Omental fat pad (tissue), 3 donors: ENCODE measurements at regions not wholly inside any gene's neighbourhood (a gene's known extent, or its start where the extent isn't known, plus 50 kb on each side); places are given as distances from the start of the nearest gene placed in this dataset.
A peak's percentile ranks its signal among the peaks of the same experiment; 100 is the strongest.

ENCODE experiments used
- ATAC-seq: fragments of 150-250 bp; one replicate; pipeline ENCODE4 v1.9.1; 2016; ENCODE audit warnings: mild to moderate bottlenecking, moderate library complexity; ENCODE audit not compliant: low FRiP score
- DNase-seq: peaks from one replicate; pipeline ENCODE4 v3.0.0-alpha.2; 2019; ENCODE audit warnings: low spot score
- CTCF ChIP-seq, 3 donors: fragments of 450-650 bp; IDR thresholded peaks; one replicate each; pipeline ENCODE4 v1.5.1; 2016 to 2017; ENCODE audit warnings: antibody characterized with exemption in 3 of 3, mild to moderate bottlenecking in 3 of 3, moderate library complexity in 2 of 3

- peak; percentile 31 for ATAC-seq
- no peak for DNase-seq
- TF ChIP-seq CTCF (IDR thresholded peaks at IDR 0.05): no peak
Observed at GRCh38 chr20:57792386-57793080, 82.7 kb upstream of the PMEPA1 start.

GRCh38 chr20:57791966-57792365 is 82.2 kb upstream of the PMEPA1 start:
- DNase-seq (no peak), ATAC-seq (peak; percentile 41)
- TF ChIP-seq CTCF (IDR thresholded peaks at IDR 0.05): no peak

- DNase-seq (no peak), ATAC-seq (no peak)
- TF ChIP-seq CTCF (IDR thresholded peaks at IDR 0.05): no peak
Observed at GRCh38 chr20:57791178-57791962, 81.6 kb upstream of the PMEPA1 start.

- no peak for DNase-seq
- no peak for ATAC-seq
- TF ChIP-seq CTCF (IDR thresholded peaks at IDR 0.05): no peak
Observed at GRCh38 chr20:57790176-57790575, 80.4 kb upstream of the PMEPA1 start.

GRCh38 chr20:57788936-57789613 is 79.3 kb upstream of the PMEPA1 start:
- no peak for TF ChIP-seq CTCF (IDR thresholded peaks at IDR 0.05)
- DNase-seq (no peak), ATAC-seq (no peak)

- ATAC-seq: no peak
- no peak for TF ChIP-seq CTCF (IDR thresholded peaks at IDR 0.05)
- DNase-seq: no peak
Observed at GRCh38 chr20:57787990-57788781, 78.4 kb upstream of the PMEPA1 start.
